Naive B cell (primary cell): ENCODE measurements at regions not wholly inside any gene's neighbourhood (a gene's known extent, or its start where the extent isn't known, plus 50 kb on each side); places are given as distances from the start of the nearest gene placed in this dataset.

Source experiments
- ATAC-seq, 2 donors: fragments of 150-1000 bp; cut with Tn5 transposase; 2 replicates each; pipeline ENCODE4 v1.10.0; 2021; ENCODE audit warnings: low read depth in 2 of 2, mild to moderate bottlenecking in 2 of 2, moderate library complexity in 2 of 2
- DNase-seq: peaks from one replicate; pipeline ENCODE4 v3.0.0; 2022
- H3K27ac Mint-ChIP-seq, 6 donors: one replicate each; pipeline ENCODE4 v1.8.0; 2020 to 2022; ENCODE audit warnings: mild to moderate bottlenecking in 6 of 6, mixed read lengths in 6 of 6, moderate library complexity in 5 of 6, inconsistent platforms in 2 of 6
- H3K27me3 Mint-ChIP-seq, 3 donors: one replicate each; pipeline ENCODE4 v1.8.0; 2021 to 2022; ENCODE audit warnings: mixed read lengths in 3 of 3, mild to moderate bottlenecking in 1 of 3
- H3K36me3 Mint-ChIP-seq, 2 donors: one replicate each; pipeline ENCODE4 v1.8.0; 2020 to 2022; ENCODE audit warnings: mixed read lengths in 2 of 2, inconsistent platforms in 1 of 2, mild to moderate bottlenecking in 1 of 2
- H3K4me1 Mint-ChIP-seq, 3 donors: one replicate each; pipeline ENCODE4 v1.8.0; 2020 to 2022; ENCODE audit warnings: mixed read lengths in 3 of 3, inconsistent platforms in 1 of 3, mild to moderate bottlenecking in 1 of 3, moderate library complexity in 1 of 3
- H3K4me3 Mint-ChIP-seq, 8 donors: one replicate each; pipeline ENCODE4 v1.8.0; 2020 to 2022; ENCODE audit warnings: mild to moderate bottlenecking in 8 of 8, mixed read lengths in 8 of 8, moderate library complexity in 8 of 8, inconsistent platforms in 2 of 8
- H3K9me3 Mint-ChIP-seq, 7 donors: one replicate each; pipeline ENCODE4 v1.8.0; 2020 to 2022; ENCODE audit warnings: mixed read lengths in 7 of 7, mild to moderate bottlenecking in 5 of 7, inconsistent platforms in 2 of 7, moderate library complexity in 1 of 7

GRCh38 chr1:30506291-30507015 is 216.9 kb downstream of the MATN1 start:
- H3K4me3 Mint-ChIP-seq = no peak overlapping the region
- no peaks in the 10 kb centered on the region for H3K4me1 Mint-ChIP-seq
- peaks cover 8 to 36% (median 29%) of the 10 kb centered on the region in 3 donors for H3K27me3 Mint-ChIP-seq
- H3K9me3 Mint-ChIP-seq = peaks cover 4 to 30% (median 10%) of the 10 kb centered on the region in 7 donors
- no peak overlapping the region for H3K27ac Mint-ChIP-seq
- DNase-seq (no peak), ATAC-seq (no peak)
- peaks cover 3 to 8% of the 10 kb centered on the region in 2 donors for H3K36me3 Mint-ChIP-seq

- no peak for ATAC-seq
- no peak overlapping the region for H3K27ac Mint-ChIP-seq
- H3K36me3 Mint-ChIP-seq = peaks cover 3 to 8% of the 10 kb centered on the region in 2 donors
- DNase-seq = no peak
- H3K9me3 Mint-ChIP-seq = peaks cover 8 to 36% (median 14%) of the 10 kb centered on the region in 7 donors
- H3K4me1 Mint-ChIP-seq = no peaks in the 10 kb centered on the region
- peaks cover 8 to 31% (median 24%) of the 10 kb centered on the region in 3 donors for H3K27me3 Mint-ChIP-seq
- no peak overlapping the region for H3K4me3 Mint-ChIP-seq
Observed at GRCh38 chr1:30505853-30506252, 217.5 kb downstream of the MATN1 start.

GRCh38 chr1:30492451-30492850 is 230.9 kb downstream of the MATN1 start:
- Mint-ChIP-seq H3K9me3 (peaks cover 4 to 17% (median 14%) of the 10 kb centered on the region in 7 donors), H3K4me3 (no peak overlapping the region), H3K4me1 (no peaks in the 10 kb centered on the region), H3K27ac (no peak overlapping the region), H3K36me3 (no peaks in the 10 kb centered on the region), H3K27me3 (peaks cover 0 to 7% (median 4%) of the 10 kb centered on the region in 3 donors)
- ATAC-seq (no peak), DNase-seq (no peak)

DNA sequence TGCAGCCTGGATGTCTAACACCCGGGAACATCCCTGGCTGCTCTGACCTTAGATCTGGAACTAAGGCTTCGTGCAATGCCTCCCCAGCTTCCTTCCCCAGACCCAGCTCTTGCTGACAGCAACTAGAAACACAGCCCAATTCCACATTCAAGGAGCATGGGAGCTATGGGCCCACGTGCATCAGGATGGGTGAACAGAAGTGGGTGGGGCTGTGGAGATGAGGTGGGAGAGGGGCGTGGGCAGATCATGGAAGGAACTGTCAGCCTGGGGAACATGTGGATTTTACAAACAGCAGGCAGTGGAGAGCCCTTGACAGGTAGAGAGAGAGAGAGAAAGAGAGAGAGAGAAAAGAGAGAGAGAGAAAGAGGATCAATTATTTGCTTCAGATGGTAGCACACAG is 231.6 kb downstream of the MATN1 start:
- peaks cover 0 to 7% (median 4%) of the 10 kb centered on the region in 3 donors for H3K27me3 Mint-ChIP-seq
- ATAC-seq = no peak
- no peaks in the 10 kb centered on the region for H3K4me1 Mint-ChIP-seq
- peaks cover 4 to 17% (median 14%) of the 10 kb centered on the region in 7 donors for H3K9me3 Mint-ChIP-seq
- H3K27ac Mint-ChIP-seq = no peak overlapping the region
- H3K4me3 Mint-ChIP-seq = no peak overlapping the region
- no peaks in the 10 kb centered on the region for H3K36me3 Mint-ChIP-seq
- no peak for DNase-seq

GRCh38 chr1:30490554-30491053 is 232.8 kb downstream of the MATN1 start:
- Mint-ChIP-seq H3K27me3 (peaks cover 0 to 7% (median 5%) of the 10 kb centered on the region in 3 donors), H3K4me3 (no peak overlapping the region), H3K27ac (no peak overlapping the region), H3K4me1 (no peaks in the 10 kb centered on the region), H3K36me3 (no peaks in the 10 kb centered on the region), H3K9me3 (peaks cover 0 to 14% (median 7%) of the 10 kb centered on the region in 7 donors)
- no peak for ATAC-seq
- no peak for DNase-seq

- H3K36me3 Mint-ChIP-seq = no peaks in the 10 kb centered on the region
- peaks cover 0 to 14% (median 5%) of the 10 kb centered on the region in 7 donors for H3K9me3 Mint-ChIP-seq
- DNase-seq (no peak), ATAC-seq (no peak)
- H3K27me3 Mint-ChIP-seq = peaks cover 0 to 9% (median 6%) of the 10 kb centered on the region in 3 donors
- H3K4me1 Mint-ChIP-seq = no peaks in the 10 kb centered on the region
- no peak overlapping the region for H3K4me3 Mint-ChIP-seq
- H3K27ac Mint-ChIP-seq = no peak overlapping the region
Observed at GRCh38 chr1:30489737-30490389, 233.5 kb downstream of the MATN1 start.

DNA sequence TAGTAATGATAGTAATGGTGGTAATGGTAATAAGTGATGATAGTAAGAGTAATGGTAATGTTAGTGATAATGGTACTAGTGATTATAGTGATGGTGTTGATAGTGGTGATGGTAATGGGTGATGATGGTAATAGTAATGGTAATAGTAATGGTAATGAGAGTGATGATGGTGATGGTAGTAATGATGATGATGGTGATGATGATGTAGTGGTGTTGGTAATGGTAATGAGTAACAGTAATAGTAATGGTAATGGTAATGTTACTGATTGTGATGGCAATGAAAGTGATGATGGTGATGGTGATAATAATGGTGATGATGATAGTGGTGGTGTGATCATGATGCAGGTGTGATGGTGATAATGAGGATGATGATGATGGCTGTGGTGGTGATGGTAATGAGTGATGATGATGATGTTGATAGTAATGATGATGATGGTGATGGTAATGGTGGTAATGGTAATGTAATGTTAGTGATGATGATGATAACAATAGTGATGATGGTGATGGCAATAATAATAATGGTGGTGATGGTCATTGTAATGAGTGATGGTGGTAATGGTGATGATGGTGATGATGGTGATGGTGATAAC is 235.0 kb downstream of the MATN1 start:
- H3K4me3 Mint-ChIP-seq = no peak overlapping the region
- H3K4me1 Mint-ChIP-seq = no peaks in the 10 kb centered on the region
- peaks cover 0 to 9% (median under 1%) of the 10 kb centered on the region in 3 donors for H3K27me3 Mint-ChIP-seq
- H3K36me3 Mint-ChIP-seq = no peaks in the 10 kb centered on the region
- no peak for ATAC-seq
- no peak for DNase-seq
- H3K27ac Mint-ChIP-seq = no peak overlapping the region
- peaks cover under 1 to 14% (median 7%) of the 10 kb centered on the region in 7 donors for H3K9me3 Mint-ChIP-seq

GRCh38 chr1:30487042-30487441 is 236.3 kb downstream of the MATN1 start:
- H3K4me3 Mint-ChIP-seq = no peak overlapping the region
- H3K4me1 Mint-ChIP-seq = no peaks in the 10 kb centered on the region
- peaks cover 0 to 9% (median 6%) of the 10 kb centered on the region in 3 donors for H3K27me3 Mint-ChIP-seq
- no peak for ATAC-seq
- peaks cover 0 to 3% of the 10 kb centered on the region in 2 donors for H3K36me3 Mint-ChIP-seq
- H3K9me3 Mint-ChIP-seq = peaks cover 5 to 23% (median 17%) of the 10 kb centered on the region in 7 donors
- no peak overlapping the region for H3K27ac Mint-ChIP-seq
- DNase-seq = no peak

GRCh38 chr1:30485072-30485471 is 238.3 kb downstream of the MATN1 start:
- H3K4me1 Mint-ChIP-seq = no peaks in the 10 kb centered on the region
- no peak overlapping the region for H3K4me3 Mint-ChIP-seq
- peaks cover 0 to 8% (median 6%) of the 10 kb centered on the region in 3 donors for H3K27me3 Mint-ChIP-seq
- ATAC-seq (no peak), DNase-seq (no peak)
- H3K27ac Mint-ChIP-seq = no peak overlapping the region
- peaks cover 0 to 20% of the 10 kb centered on the region in 2 donors for H3K36me3 Mint-ChIP-seq
- peaks cover 15 to 40% (median 34%) of the 10 kb centered on the region in 7 donors for H3K9me3 Mint-ChIP-seq

DNA sequence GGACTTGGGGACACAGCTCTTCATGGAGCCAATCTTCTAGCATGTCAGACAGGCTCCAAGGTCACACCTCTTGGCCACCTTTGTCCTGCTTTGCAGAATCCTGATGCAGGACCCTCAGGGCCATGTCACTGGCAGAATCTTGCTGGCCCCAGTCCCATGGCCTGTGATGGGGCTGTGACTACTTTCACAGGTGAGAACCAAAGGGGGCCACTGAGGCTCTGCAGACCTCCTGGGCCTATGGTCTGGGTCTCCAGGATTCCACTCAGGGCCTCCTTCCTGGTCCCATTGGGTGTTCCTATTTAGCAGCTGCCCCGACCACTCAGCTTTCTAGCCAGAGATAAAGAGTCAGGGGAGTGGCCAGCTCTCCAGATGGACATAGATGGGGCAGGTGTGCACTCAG is 238.7 kb downstream of the MATN1 start:
- peaks cover 0 to 6% (median 5%) of the 10 kb centered on the region in 3 donors for H3K27me3 Mint-ChIP-seq
- DNase-seq (no peak), ATAC-seq (no peak)
- H3K27ac Mint-ChIP-seq = no peak overlapping the region
- H3K36me3 Mint-ChIP-seq = peaks cover 0 to 24% of the 10 kb centered on the region in 2 donors
- H3K4me1 Mint-ChIP-seq = no peaks in the 10 kb centered on the region
- H3K4me3 Mint-ChIP-seq = no peak overlapping the region
- peaks cover 15 to 42% (median 38%) of the 10 kb centered on the region in 7 donors for H3K9me3 Mint-ChIP-seq

DNA sequence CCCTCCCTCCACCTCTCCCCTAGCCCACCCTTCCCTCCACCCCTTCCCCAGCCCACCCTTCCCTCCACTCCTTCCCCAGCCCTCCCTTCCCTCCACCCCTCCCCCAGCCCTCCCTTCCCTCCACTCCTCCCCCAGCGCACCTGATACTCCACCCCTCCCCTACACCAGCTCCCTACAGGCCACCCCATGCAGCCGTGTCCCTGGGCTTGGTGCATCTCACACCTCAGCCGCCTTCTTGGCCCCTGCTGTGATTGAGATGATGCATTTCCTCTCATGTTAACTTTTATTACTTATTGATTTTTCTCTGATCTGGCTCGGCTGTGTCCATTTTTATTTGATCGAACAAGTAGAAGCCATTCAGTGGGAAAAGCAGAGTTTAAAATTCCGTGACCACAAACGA is 243.8 kb downstream of the MATN1 start:
- H3K36me3 Mint-ChIP-seq = peaks cover 0 to 24% of the 10 kb centered on the region in 2 donors
- H3K27me3 Mint-ChIP-seq = peaks cover 5 to 14% (median 8%) of the 10 kb centered on the region in 3 donors
- DNase-seq (no peak), ATAC-seq (no peak)
- peaks cover 17 to 48% (median 34%) of the 10 kb centered on the region in 7 donors for H3K9me3 Mint-ChIP-seq
- H3K4me3 Mint-ChIP-seq = no peak overlapping the region
- H3K4me1 Mint-ChIP-seq = no peaks in the 10 kb centered on the region
- H3K27ac Mint-ChIP-seq = no peak overlapping the region

DNA sequence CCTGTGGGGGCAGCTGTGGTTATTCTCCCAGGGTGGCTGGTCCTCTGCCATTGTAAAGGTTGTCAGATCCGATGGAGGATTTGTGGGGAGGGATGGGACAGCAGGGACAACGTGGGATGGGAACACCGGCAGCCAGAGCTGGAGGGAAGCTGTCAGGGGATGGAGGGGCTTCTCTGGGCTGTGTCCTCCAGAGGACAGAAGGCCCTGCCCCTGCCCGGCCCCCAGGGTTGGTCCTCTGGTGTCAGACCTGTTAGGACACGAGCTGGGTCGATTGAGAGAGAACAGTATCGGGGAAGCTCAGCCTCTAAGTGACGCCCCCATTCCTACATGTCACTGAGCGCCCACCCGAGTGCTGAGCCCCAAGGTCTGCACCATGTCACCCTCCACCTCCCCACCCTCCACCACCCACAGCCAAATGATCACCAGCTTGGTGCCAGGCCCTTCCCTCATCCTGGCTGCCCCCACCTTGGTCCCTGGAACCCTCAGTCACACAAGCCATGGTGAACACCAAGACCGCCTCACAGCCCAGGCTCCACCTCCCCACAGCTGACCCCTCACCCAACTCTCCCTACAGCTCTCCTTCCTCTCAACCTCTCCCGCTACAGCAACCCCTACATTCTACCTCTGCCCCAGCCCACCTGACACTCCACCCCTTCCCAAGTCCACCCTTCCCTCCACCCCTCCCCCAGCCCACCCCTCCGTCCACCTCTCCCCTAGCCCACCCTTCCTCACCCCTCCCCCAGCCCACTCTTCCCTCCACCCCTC is 244.4 kb downstream of the MATN1 start:
- H3K27ac Mint-ChIP-seq = no peak overlapping the region
- H3K36me3 Mint-ChIP-seq = peaks cover 0 to 24% of the 10 kb centered on the region in 2 donors
- H3K27me3 Mint-ChIP-seq = peaks cover 5 to 14% (median 8%) of the 10 kb centered on the region in 3 donors
- peaks cover 16 to 46% (median 32%) of the 10 kb centered on the region in 7 donors for H3K9me3 Mint-ChIP-seq
- H3K4me3 Mint-ChIP-seq = peak overlapping the region in 1 of 8 donors; percentile 20
- no peak for DNase-seq
- H3K4me1 Mint-ChIP-seq = no peaks in the 10 kb centered on the region
- ATAC-seq = no peak

GRCh38 chr1:30478283-30478682 is 245.1 kb downstream of the MATN1 start:
- Mint-ChIP-seq H3K27me3 (peaks cover 5 to 12% (median 8%) of the 10 kb centered on the region in 3 donors), H3K9me3 (peaks cover 15 to 41% (median 26%) of the 10 kb centered on the region in 7 donors), H3K27ac (no peak overlapping the region), H3K4me1 (no peaks in the 10 kb centered on the region), H3K4me3 (no peak overlapping the region), H3K36me3 (peaks cover 0 to 24% of the 10 kb centered on the region in 2 donors)
- ATAC-seq = no peak
- DNase-seq = no peak
